Lower leg skin (tissue), 4 donors: ENCODE measurements at regions not wholly inside any gene's neighbourhood (a gene's known extent, or its start where the extent isn't known, plus 50 kb on each side); places are given as distances from the start of the nearest gene placed in this dataset.
"Not testable (repeated sequence)": the region's sequence is repeated elsewhere in the genome, so short reads cannot be mapped to it uniquely, and the experiment has no call there.

Experiments used
- DNase-seq, 2 donors: peaks; one replicate each; pipeline ENCODE4 v3.0.0-alpha.2; 2019; ENCODE audit warnings: low spot score in 2 of 2
- H3K4me3 ChIP-seq: fragments of 200-600 bp; sonication (generic); 2 replicates; pipeline ENCODE4 v1.5.1; 2017; ENCODE audit warnings: mild to moderate bottlenecking, low read depth; ENCODE audit not compliant: poor library complexity, severe bottlenecking
- CTCF ChIP-seq, 3 donors: fragments of 450-650 bp; IDR thresholded peaks; one replicate each; pipeline ENCODE4 v1.5.1; 2016; ENCODE audit warnings: antibody characterized with exemption in 3 of 3, mild to moderate bottlenecking in 3 of 3, moderate library complexity in 2 of 3
- POLR2A ChIP-seq, 2 donors: fragments of 450-650 bp; IDR thresholded peaks; one replicate each; pipeline ENCODE4 v1.6.1; 2016 to 2017; ENCODE audit warnings: antibody characterized with exemption in 2 of 2, mild to moderate bottlenecking in 1 of 2, moderate library complexity in 1 of 2
- WGBS, 2 donors: methylation state at CpG; one replicate each; pipeline ENCODE4 v1.1.5; 2018; 5-methylcytosine and 5-hydroxymethylcytosine counted together
- intact Hi-C: fragments of 100-400 bp; cut with DNase I; formaldehyde crosslinking; loops from one replicate; pipeline ENCODE4 v1.15.0; 2023; ENCODE audit warnings: low total_unique reads

GRCh38 chr3:10688548-10689172, 127.4 kb upstream of the SLC6A11 start:
- H3K4me3 ChIP-seq: no peak overlapping the region
- WGBS, 2 donors: 82 to 92% methylated on average over 8 of the region's 8 CpGs
- TF ChIP-seq POLR2A (IDR thresholded peaks at IDR 0.05) (no peak), CTCF (IDR thresholded peaks at IDR 0.05) (no peak)
- intact Hi-C loops: no loop called here
- DNase-seq: no peak

- intact Hi-C loops: no loop called here
- no peak overlapping the region for H3K4me3 ChIP-seq
- DNase-seq: no peak
- WGBS, 2 donors: 60 to 61% methylated on average over 11 of the region's 11 CpGs
- TF ChIP-seq CTCF (IDR thresholded peaks at IDR 0.05) (no peak), POLR2A (IDR thresholded peaks at IDR 0.05) (no peak)
These were observed 123.9 kb upstream of the SLC6A11 start for GRCh38 chr3:10692039-10692622.

- H3K4me3 ChIP-seq: no peak overlapping the region
- TF ChIP-seq CTCF (IDR thresholded peaks at IDR 0.05) (no peak), POLR2A (IDR thresholded peaks at IDR 0.05) (no peak)
- intact Hi-C loops: no loop called here
- no peak for DNase-seq
- 61 to 74% methylated on average over 4 of the region's 4 CpGs for WGBS, 2 donors
These were observed 122.6 kb upstream of the SLC6A11 start for GRCh38 chr3:10693457-10693856.

GRCh38 chr3:10694179-10694578, 121.8 kb upstream of the SLC6A11 start:
- no peak overlapping the region for H3K4me3 ChIP-seq
- DNase-seq: no peak
- 66 to 78% methylated on average over 4 of the region's 4 CpGs for WGBS, 2 donors
- TF ChIP-seq CTCF (IDR thresholded peaks at IDR 0.05) (no peak), POLR2A (IDR thresholded peaks at IDR 0.05) (no peak)
- intact Hi-C loops: no loop called here

- DNase-seq, H3K4me3 ChIP-seq, intact Hi-C loops: not testable (repeated sequence)
- 54 to 62% methylated on average over 2 of the region's 2 CpGs for WGBS, 2 donors
These were observed 120.8 kb upstream of the SLC6A11 start for GRCh38 chr3:10695186-10695585.

GRCh38 chr3:10695595-10696285, 120.3 kb upstream of the SLC6A11 start:
- TF ChIP-seq CTCF (IDR thresholded peaks at IDR 0.05): no peak
- TF ChIP-seq POLR2A (IDR thresholded peaks at IDR 0.05): no peak
- intact Hi-C loops: no loop called here
- WGBS, 2 donors: 37 to 49% methylated on average over 4 of the region's 4 CpGs

More at GRCh38 chr3:10695595-10696285, 120.3 kb upstream of the SLC6A11 start:
- DNase-seq: no peak
- no peak overlapping the region for H3K4me3 ChIP-seq
